ENCODE measurements at regions not wholly inside any gene's neighbourhood (a gene's known extent, or its start where the extent isn't known, plus 50 kb on each side); places are given as distances from the start of the nearest gene placed in this dataset.

DNA sequence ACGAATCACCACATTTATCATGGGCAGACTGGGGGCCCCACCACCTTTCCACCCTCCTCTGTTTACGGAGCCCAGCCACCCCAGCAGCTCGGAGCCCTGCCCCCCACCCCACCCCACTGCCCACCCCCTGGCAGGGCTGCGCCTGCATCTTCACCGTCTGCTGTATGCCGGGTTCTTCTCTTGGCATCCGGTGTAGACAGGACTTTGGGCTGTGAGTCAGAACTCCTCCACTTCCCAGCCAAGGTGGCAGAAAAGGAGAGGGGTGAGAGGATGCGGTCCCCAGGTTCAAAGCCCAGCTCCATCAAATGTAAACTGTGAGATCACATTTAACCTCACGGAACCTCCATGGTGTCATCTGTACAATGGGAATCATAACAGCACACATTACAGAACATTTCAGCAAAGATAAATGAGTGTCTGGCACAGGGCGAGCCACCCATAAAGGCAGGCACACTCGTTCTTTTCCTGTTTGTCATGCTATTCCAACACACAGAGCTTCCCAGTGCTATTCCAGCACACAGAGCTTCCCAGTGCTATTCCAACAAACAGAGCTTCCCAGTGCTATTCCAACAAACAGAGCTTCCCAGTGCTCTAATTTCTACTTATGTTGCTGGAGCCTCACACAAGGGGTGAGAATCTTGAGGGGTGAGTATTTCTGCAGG lies 292.7 kb upstream of the RTL1 start:
- Histone ChIP-seq H3K27me3 (ENCODE audit: insufficient read depth, low read length) (no peaks in the 10 kb centered on the region; the same call in 1 of the 2 replicates), H3K79me2 (ENCODE audit: control insufficient read depth, insufficient read depth, low read length, unreplicated experiment) (no peaks in the 10 kb centered on the region), H2AFZ (ENCODE audit: low read length, unreplicated experiment) (no peak overlapping the region), H3K4me1 (ENCODE audit: control insufficient read depth, insufficient read depth, low read length, unreplicated experiment) (no peaks in the 10 kb centered on the region), H3K36me3 (ENCODE audit: insufficient read depth, low read length) (no peaks in the 10 kb centered on the region), H3K4me3 (ENCODE audit: low read depth, low read length) (no peak overlapping the region), H3K27ac (ENCODE audit: low read depth, low read length) (no peak overlapping the region)

DNA sequence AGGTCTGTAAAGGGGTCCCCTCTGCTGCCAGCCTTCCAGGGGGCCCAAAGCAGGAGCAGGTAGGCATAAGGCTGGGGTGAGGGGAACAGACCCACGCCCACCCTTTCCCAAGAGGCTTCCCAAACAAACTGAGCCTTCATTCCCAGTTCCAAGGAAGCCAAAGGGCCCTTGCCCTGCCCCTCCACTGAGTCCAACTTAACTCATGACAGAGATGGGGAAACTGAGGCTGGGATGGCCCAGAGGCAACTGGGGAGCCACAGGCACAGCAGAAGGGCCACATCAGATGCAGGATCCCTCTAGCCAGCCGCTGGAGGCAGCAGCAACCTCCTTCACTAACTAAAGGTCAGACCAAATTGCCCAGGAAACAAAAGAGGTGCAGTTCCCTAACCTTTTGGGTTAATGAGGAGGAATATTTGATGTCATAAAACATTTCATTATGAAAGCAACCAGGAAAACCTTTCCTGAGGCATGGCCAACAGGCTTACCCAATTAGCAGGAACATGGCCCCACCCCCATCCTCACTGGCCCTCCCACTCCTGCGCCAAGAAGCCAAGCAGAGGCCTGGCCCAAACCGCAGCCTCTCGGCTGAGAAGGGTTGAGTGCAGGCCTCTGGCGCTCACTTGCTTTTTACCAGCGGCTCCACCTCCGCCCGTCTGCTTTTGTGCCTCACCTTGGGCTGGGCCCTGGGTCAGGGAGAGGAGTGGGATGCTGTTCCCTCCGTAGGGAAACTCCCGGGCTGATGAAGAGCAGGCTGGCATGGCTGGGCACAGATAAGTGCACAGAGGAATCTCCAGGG lies 293.5 kb upstream of the RTL1 start:
- H3K27me3 ChIP-seq (ENCODE audit: insufficient read depth, low read length), result no peaks in the 10 kb centered on the region; the same call in 1 of the 2 replicates
- no peaks in the 10 kb centered on the region for H3K4me1 ChIP-seq (ENCODE audit: control insufficient read depth, insufficient read depth, low read length, unreplicated experiment)
- H3K36me3 ChIP-seq (ENCODE audit: insufficient read depth, low read length), result no peaks in the 10 kb centered on the region
- no peak overlapping the region for H3K27ac ChIP-seq (ENCODE audit: low read depth, low read length)
- no peak overlapping the region for H3K4me3 ChIP-seq (ENCODE audit: low read depth, low read length)
- H3K79me2 ChIP-seq (ENCODE audit: control insufficient read depth, insufficient read depth, low read length, unreplicated experiment), result no peaks in the 10 kb centered on the region
- no peak overlapping the region for H2AFZ ChIP-seq (ENCODE audit: low read length, unreplicated experiment)

- H3K27ac ChIP-seq (ENCODE audit: low read depth, low read length), result no peak overlapping the region
- H3K4me3 ChIP-seq (ENCODE audit: low read depth, low read length), result no peak overlapping the region
- H2AFZ ChIP-seq (ENCODE audit: low read length, unreplicated experiment), result no peak overlapping the region
- H3K36me3 ChIP-seq (ENCODE audit: insufficient read depth, low read length), result no peaks in the 10 kb centered on the region
- no peaks in the 10 kb centered on the region for H3K27me3 ChIP-seq (ENCODE audit: insufficient read depth, low read length)
- no peaks in the 10 kb centered on the region for H3K4me1 ChIP-seq (ENCODE audit: control insufficient read depth, insufficient read depth, low read length, unreplicated experiment)
- no peaks in the 10 kb centered on the region for H3K79me2 ChIP-seq (ENCODE audit: control insufficient read depth, insufficient read depth, low read length, unreplicated experiment)
Observed at GRCh38 chr14:101197595-101198397, 294.3 kb upstream of the RTL1 start.

GRCh38 chr14:101198398-101199027 lies 295.0 kb upstream of the RTL1 start:
- Histone ChIP-seq H3K4me1 (ENCODE audit: control insufficient read depth, insufficient read depth, low read length, unreplicated experiment) (no peaks in the 10 kb centered on the region), H3K27me3 (ENCODE audit: insufficient read depth, low read length) (no peaks in the 10 kb centered on the region), H3K4me3 (ENCODE audit: low read depth, low read length) (no peak overlapping the region), H3K79me2 (ENCODE audit: control insufficient read depth, insufficient read depth, low read length, unreplicated experiment) (no peaks in the 10 kb centered on the region), H3K36me3 (ENCODE audit: insufficient read depth, low read length) (no peaks in the 10 kb centered on the region), H3K27ac (ENCODE audit: low read depth, low read length) (no peak overlapping the region), H2AFZ (ENCODE audit: low read length, unreplicated experiment) (no peak overlapping the region)

DNA sequence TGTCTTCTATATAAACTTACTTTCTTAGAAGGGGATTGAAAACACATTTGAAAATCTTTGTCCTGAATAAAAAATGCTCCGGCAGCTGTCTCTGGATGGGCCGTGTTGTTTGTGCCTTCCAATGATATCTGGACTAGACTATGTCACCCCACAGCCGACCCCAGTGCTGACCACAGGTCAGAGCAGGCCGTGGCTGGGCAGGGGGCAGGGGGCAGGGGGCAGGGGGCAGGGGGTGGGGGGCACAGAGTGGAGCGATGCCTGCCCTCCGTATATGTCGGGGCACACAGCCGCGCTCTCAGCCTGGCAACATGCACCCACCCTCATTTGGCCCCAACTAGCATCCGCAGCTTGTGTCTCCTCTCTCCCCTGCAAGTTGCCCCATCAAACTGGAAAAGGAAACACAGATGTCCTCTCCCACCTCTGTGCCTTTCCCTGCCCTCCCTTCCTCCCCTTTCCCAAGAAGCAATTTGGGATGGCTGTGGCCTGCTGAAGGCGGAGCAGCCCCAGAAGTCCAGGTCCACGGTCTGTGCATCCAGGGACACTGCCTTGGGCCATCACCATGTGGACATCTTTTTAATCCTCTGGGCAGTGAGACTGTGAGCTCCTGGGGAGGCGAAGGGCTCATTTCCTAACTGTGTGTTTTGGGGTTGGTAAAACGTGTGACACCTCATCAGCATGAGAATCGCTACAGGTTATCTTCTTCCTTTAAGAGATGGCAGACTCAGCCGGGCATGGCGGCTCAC lies 295.7 kb upstream of the RTL1 start:
- no peak overlapping the region for H3K27ac ChIP-seq (ENCODE audit: low read depth, low read length)
- H3K4me3 ChIP-seq (ENCODE audit: low read depth, low read length), result no peak overlapping the region
- no peaks in the 10 kb centered on the region for H3K4me1 ChIP-seq (ENCODE audit: control insufficient read depth, insufficient read depth, low read length, unreplicated experiment)
- no peaks in the 10 kb centered on the region for H3K27me3 ChIP-seq (ENCODE audit: insufficient read depth, low read length)
- H3K79me2 ChIP-seq (ENCODE audit: control insufficient read depth, insufficient read depth, low read length, unreplicated experiment), result no peaks in the 10 kb centered on the region
- H3K36me3 ChIP-seq (ENCODE audit: insufficient read depth, low read length), result no peaks in the 10 kb centered on the region
- H2AFZ ChIP-seq (ENCODE audit: low read length, unreplicated experiment), result no peak overlapping the region

GRCh38 chr14:101200008-101200649 lies 296.6 kb upstream of the RTL1 start:
- Histone ChIP-seq H3K36me3 (ENCODE audit: insufficient read depth, low read length) (no peaks in the 10 kb centered on the region), H2AFZ (ENCODE audit: low read length, unreplicated experiment) (no peak overlapping the region), H3K27me3 (ENCODE audit: insufficient read depth, low read length) (no peaks in the 10 kb centered on the region), H3K4me3 (ENCODE audit: low read depth, low read length) (no peak overlapping the region), H3K79me2 (ENCODE audit: control insufficient read depth, insufficient read depth, low read length, unreplicated experiment) (no peaks in the 10 kb centered on the region), H3K4me1 (ENCODE audit: control insufficient read depth, insufficient read depth, low read length, unreplicated experiment) (no peaks in the 10 kb centered on the region), H3K27ac (ENCODE audit: low read depth, low read length) (no peak overlapping the region)

GRCh38 chr14:101200650-101201516 lies 297.4 kb upstream of the RTL1 start:
- H3K27me3 ChIP-seq (ENCODE audit: insufficient read depth, low read length), result no peaks in the 10 kb centered on the region
- no peak overlapping the region for H3K4me3 ChIP-seq (ENCODE audit: low read depth, low read length)
- H3K27ac ChIP-seq (ENCODE audit: low read depth, low read length), result no peak overlapping the region
- H3K4me1 ChIP-seq (ENCODE audit: control insufficient read depth, insufficient read depth, low read length, unreplicated experiment), result no peaks in the 10 kb centered on the region
- no peaks in the 10 kb centered on the region for H3K36me3 ChIP-seq (ENCODE audit: insufficient read depth, low read length)
- H2AFZ ChIP-seq (ENCODE audit: low read length, unreplicated experiment), result no peak overlapping the region
- no peaks in the 10 kb centered on the region for H3K79me2 ChIP-seq (ENCODE audit: control insufficient read depth, insufficient read depth, low read length, unreplicated experiment)

GRCh38 chr14:101201535-101202151 lies 298.1 kb upstream of the RTL1 start:
- Histone ChIP-seq H3K27ac (ENCODE audit: low read depth, low read length) (no peak overlapping the region), H3K4me1 (ENCODE audit: control insufficient read depth, insufficient read depth, low read length, unreplicated experiment) (no peaks in the 10 kb centered on the region), H2AFZ (ENCODE audit: low read length, unreplicated experiment) (no peak overlapping the region), H3K27me3 (ENCODE audit: insufficient read depth, low read length) (no peaks in the 10 kb centered on the region), H3K4me3 (ENCODE audit: low read depth, low read length) (no peak overlapping the region), H3K79me2 (ENCODE audit: control insufficient read depth, insufficient read depth, low read length, unreplicated experiment) (no peaks in the 10 kb centered on the region), H3K36me3 (ENCODE audit: insufficient read depth, low read length) (no peaks in the 10 kb centered on the region)
